GM19452 (cell line): ENCODE measurements at regions not wholly inside any gene's neighbourhood (a gene's known extent, or its start where the extent isn't known, plus 50 kb on each side); places are given as distances from the start of the nearest gene placed in this dataset.
"Not testable (repeated sequence)": the region's sequence is repeated elsewhere in the genome, so short reads cannot be mapped to it uniquely, and the experiment has no call there.

ENCODE experiments used
- ATAC-seq: cut with Tn5 transposase; IDR thresholded peaks from one replicate; pipeline ENCODE4 v1.9.1; 2021; ENCODE audit not compliant: unreplicated experiment

GRCh38 chr5:40355181-40355580, 324.5 kb upstream of the PTGER4 start:
- ATAC-seq = no peak

DNA sequence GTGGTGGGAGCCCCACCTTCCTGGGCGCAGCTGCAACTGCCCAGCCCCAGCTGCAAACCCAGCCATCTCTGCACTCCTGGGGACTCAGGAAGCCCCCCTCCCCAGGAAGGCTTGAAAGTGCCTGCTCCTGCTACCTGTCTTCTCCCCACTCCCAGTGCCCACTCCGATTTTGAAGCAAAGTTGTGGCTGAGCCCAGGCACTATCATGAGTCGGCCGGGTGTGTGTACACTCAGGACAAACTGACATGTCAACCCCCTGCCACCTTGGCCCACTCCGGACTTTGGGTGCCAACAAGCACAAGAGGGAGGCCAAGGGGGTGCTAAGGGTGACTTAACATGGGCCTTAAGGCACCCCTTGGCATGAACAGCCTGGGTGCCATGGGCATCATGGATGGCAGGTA, 325.5 kb upstream of the PTGER4 start:
- no peak for ATAC-seq

DNA sequence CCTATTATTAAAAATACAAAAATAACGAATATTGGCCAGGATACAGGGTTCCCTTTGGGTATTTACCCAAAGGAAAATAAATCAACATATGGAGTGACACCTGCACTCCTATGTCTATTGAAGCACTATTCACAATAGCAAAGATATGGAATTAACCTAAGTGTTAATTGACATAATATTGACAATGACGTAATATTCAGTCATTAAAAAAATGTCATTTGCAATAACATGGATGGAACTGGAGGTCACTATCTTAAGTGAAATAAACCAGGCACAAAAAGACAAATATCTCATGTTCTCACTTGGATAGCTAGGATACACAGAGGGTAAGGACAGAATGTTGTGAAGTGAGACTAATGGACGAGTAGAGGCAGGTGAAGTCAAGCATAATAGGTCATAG, 326.3 kb upstream of the PTGER4 start:
- no peak for ATAC-seq

DNA sequence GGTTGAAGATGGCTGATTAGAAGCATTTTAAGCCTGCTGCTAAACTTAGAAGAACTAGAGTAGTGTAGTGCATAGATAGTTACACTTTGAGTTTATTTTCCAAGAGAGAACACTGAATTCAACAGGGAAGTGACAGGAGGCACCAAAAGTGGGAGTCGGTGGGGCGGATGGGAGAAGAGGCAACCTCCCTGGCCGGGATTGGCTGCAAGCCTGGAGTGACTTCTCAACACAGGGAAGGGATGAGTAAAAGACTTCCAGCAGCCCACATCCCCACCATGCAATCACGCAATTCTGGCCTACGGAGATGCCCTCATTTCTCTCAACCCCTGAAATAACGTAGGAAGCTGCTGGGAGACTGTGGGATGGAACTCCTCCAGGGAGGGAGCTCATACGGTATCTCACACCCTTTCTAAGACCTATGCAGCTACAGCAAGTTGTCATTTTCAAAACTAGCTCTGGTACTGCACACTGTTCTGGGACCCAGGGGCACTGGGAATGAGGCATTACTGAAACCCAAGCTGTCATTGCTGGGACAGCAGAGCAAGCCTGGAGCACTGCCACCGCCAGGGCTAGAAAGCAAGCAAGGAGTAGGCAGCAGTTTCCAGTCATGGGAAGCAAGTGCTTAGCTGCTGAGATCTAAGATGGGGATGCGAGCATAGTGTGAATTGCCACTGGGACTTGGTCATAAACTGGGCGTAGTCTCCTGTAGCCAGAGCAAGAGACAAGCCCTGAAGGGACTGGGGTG, 331.6 kb upstream of the PTGER4 start:
- ATAC-seq = no peak

- ATAC-seq = no peak
Measured at GRCh38 chr5:40346901-40347300, 332.8 kb upstream of the PTGER4 start.

- not testable (repeated sequence) for ATAC-seq
Measured at GRCh38 chr5:40338434-40338833, 341.3 kb upstream of the PTGER4 start.

GRCh38 chr5:40334242-40334635, 345.5 kb upstream of the PTGER4 start:
- no peak for ATAC-seq

DNA sequence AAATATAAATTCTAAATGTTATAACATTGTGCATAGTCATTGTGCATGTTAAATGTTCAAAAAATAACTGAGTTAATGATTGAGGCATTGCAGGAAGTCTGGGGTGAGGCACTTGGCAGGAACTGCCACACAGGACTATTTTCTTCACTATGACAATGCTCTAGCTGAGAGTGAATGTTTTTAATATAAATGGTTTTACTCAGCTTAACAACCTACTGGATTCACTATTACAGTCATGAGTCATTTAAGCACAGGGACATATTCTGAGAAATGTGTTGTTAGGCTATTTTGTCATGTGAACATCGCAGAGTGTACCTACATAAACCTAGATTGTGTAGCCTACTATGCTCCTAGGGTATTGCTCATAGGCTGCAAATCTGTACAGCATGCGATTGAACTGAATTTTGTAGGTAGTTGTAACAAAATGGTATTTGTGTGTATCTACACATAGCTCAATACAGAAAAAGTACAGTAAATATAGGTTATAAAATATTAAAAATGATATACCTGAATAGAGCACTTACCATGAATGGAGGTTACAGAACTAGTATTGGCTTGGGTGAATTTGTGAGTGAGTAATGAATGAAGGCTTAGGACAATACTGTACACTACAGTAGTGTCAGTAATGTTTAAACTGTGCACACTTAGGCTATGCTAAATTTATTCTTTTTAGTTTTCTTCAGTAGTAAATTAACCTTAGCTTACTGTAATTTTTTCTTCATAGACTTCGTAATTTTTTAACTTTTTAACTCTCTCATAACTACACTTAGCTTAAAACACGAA, 346.1 kb upstream of the PTGER4 start:
- peak; percentile 87 for ATAC-seq

DNA sequence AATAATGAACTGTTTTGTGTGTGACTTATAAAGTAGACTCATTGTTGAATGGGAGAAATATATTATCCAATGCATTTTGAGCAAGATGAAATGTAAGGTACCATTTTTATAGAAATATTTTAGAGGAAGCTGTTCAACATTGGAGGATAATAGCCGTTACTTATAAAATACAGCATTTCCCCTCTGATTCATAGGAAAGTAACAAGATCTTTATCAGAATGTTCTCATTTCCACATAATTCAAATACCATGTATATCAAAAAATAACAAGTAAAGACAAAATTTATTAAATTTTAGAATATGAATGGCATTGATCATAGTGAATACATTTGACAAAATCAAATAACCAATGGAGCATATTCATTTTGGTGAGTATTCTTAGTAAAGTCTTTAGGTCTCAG, 346.7 kb upstream of the PTGER4 start:
- ATAC-seq = no peak

DNA sequence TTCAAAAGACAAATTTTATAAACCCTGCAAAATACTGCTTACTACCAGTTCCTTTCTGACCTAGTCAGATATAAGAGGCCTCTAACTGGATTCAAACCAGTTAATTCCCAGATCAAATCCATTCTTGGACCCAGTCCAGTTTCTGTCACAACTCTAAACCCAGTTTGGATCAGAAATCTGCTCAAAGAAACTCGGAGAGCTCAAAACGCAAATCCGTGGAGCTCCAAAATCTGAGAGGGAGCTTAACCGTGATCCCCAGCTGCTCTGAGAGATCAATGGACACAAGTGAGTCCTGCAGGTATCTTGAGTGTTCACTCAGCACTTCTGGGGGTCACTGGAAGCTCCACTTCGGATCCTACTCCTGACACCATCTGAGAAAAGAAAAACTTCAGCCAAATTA, 348.1 kb upstream of the PTGER4 start:
- ATAC-seq = no peak

DNA sequence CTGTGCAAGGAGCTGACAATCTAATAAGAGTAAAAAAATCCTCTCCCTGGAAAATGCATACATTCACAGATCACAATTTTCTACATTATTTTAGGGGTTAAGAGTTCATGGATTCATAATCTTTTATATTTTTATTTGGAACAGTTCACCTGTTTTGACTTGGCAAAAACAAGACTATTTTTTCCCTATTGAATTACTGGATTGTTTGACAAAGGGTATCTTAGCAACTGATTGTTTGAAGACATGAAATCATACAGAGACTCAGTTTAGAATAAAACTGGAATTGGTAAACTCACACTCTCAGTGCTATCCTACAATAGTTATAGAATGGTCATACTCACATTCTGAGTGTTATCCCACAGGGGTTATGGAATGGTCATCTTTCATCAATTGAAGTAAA, 358.2 kb upstream of the PTGER4 start:
- no peak for ATAC-seq

- no peak for ATAC-seq
Measured at GRCh38 chr5:40318395-40318794, 361.3 kb upstream of the PTGER4 start.

GRCh38 chr5:40317023-40317422, 362.7 kb upstream of the PTGER4 start:
- no peak for ATAC-seq

- no peak for ATAC-seq
Measured at GRCh38 chr5:40315126-40315525, 364.6 kb upstream of the PTGER4 start.

- ATAC-seq = no peak
Measured at GRCh38 chr5:40314275-40314674, 365.4 kb upstream of the PTGER4 start.

DNA sequence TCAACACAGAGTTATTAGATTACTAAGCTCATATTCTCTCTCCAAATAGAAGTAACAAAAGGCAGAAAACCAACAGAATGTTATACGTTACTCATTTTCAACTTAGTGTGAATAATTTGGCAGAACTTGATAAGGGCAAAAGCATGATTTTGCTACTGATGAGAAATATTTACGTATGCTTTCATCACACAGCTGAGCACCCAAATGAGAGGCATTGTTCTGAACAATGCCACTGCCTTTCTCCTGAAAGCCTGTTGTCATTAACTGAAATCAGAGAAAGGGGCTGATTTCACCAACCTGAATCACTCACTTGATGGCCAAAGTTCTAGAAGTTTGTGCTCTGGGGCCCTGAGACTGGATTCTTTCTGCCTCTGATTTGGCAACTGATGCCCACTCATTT, 367.5 kb upstream of the PTGER4 start:
- ATAC-seq = no peak

- ATAC-seq = no peak
Measured at GRCh38 chr5:40309851-40310250, 369.9 kb upstream of the PTGER4 start.

GRCh38 chr5:40308867-40309266, 370.8 kb upstream of the PTGER4 start:
- no peak for ATAC-seq

DNA sequence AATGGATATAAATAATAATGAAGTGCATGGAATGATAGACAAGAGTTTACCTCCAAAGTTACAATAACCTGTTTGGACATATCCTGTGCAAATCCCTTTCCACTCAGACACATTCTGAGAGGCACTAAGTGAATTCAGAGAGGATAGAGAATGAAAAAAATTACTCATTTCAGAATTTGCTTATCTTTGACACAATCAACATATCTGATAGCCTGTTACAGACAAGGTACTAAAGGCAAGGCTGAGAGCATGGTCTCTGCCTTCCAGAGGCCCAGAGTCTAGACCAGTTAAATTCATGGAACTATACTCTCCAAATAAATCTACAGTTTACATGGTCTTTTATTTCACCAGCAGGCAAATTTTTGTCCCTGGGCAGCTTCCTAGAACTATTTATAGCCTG, 371.8 kb upstream of the PTGER4 start:
- ATAC-seq = no peak

GRCh38 chr5:40306869-40307487, 372.7 kb upstream of the PTGER4 start:
- no peak for ATAC-seq

DNA sequence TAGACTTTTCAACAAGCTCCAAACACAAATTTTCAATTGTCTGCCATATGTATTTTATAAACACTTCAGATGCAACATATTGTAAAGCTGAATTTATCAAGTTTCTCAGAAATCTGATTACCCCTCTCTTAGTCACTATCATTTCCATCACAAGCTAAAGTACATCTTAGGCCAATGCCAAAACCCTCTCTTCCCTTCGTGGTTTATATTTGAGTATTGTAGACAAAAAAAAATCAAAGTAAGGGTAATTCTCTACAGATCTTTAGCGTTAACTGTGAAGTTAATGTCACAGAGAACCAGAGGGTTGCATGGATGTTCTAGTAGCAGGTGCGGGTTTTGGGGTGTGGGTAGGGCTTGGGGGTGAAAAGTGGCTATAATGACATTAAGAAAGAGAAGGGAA, 387.7 kb upstream of the PTGER4 start:
- no peak for ATAC-seq

DNA sequence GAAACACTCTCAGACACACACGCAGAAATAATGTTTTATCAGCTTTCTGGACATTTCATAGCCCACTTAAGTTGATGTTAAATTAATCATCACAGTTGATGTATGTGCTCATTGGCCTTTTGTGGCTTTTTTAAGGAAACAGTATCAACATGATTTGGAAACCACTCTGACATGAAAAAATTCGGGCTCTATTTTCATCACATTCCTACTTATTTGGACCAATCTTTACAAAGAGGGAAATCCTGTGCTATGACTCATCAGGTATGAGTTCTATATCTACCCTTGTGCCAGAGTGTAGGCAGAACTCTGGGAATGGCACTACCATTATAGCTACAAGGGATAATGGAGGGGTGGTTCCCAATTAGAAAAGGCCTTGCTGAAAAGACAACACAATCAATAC, 388.4 kb upstream of the PTGER4 start:
- ATAC-seq = no peak
